ENCODE measurements at regions not wholly inside any gene's neighbourhood (a gene's known extent, or its start where the extent isn't known, plus 50 kb on each side); places are given as distances from the start of the nearest gene placed in this dataset.
A peak's percentile ranks its signal among the peaks of the same experiment; 100 is the strongest.

DNA sequence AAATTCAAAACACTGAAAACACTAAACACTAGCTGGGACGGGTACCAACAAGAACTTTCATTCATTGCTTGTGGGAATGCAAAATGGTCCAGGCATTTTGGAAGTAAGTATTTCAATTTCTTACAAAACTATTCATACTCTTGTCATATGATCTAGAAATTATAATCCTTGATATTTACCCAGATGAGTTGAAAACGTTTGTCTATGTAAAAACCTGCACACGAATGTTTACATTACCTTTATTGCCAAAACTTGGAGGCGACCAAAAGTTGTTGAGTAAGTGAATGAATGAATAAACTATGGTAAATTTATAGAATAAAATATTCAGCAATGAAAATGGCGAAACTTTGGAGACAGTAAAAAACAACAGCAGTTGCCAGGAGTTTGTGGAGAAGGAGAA lies 222.1 kb upstream of the EDIL3 start (continued):
- TF ChIP-seq TCF3 (IDR thresholded peaks at IDR 0.05; ENCODE audit: borderline replicate concordance, insufficient read depth, low read depth, low read length) (no peak), MTA2 (IDR thresholded peaks at IDR 0.05; ENCODE audit: low read depth) (no peak), SMAD5 (IDR thresholded peaks at IDR 0.05; ENCODE audit: low read depth) (no peak), ZBTB11 (CRISPR knock-in tag; IDR thresholded peaks at IDR 0.05) (no peak)

GRCh38 chr5:84605241-84605640 lies 220.6 kb upstream of the EDIL3 start:
- Histone ChIP-seq H3K36me3 (ENCODE audit: control insufficient read depth in 2 of 2, insufficient read depth in 2 of 2, low read length in 1 of 2) (no peaks in the 10 kb centered on the region), H4K20me1 (ENCODE audit: control insufficient read depth, insufficient read depth) (no peaks in the 10 kb centered on the region), H3K4me1 (ENCODE audit: control insufficient read depth, insufficient read depth, low read length) (no peaks in the 10 kb centered on the region), H3K27me3 (replicated peaks in 1 of 2; ENCODE audit: control insufficient read depth in 2 of 2, insufficient read depth in 2 of 2, low read length in 1 of 2) (no peaks in the 10 kb centered on the region), H3K4me3 (no peak overlapping the region), H2AFZ (ENCODE audit: control insufficient read depth, low read depth, low read length) (no peak overlapping the region), H3K9ac (ENCODE audit: control insufficient read depth, insufficient read depth, low read length) (no peak overlapping the region), H3K27ac (ENCODE audit: control insufficient read depth, insufficient read depth) (no peak overlapping the region), H3K9me3 (replicated peaks; ENCODE audit: control insufficient read depth, insufficient read depth, low read length) (no peaks in the 10 kb centered on the region), H3K79me2 (ENCODE audit: control insufficient read depth, insufficient read depth, low read length) (no peaks in the 10 kb centered on the region), H3K4me2 (ENCODE audit: control insufficient read depth, insufficient read depth) (no peak overlapping the region)
- in situ Hi-C loops (cut with MboI): no loop called here
- TF ChIP-seq SIN3A (IDR thresholded peaks at IDR 0.05; ENCODE audit: low read depth, low read length) (no peak), IKZF2 (IDR thresholded peaks at IDR 0.05) (0 out of 4 replicates have a peak, but pooled peaks of 1 of the 2 experiments have one; percentile 4)
- TF ChIP-seq, protein P1, sequence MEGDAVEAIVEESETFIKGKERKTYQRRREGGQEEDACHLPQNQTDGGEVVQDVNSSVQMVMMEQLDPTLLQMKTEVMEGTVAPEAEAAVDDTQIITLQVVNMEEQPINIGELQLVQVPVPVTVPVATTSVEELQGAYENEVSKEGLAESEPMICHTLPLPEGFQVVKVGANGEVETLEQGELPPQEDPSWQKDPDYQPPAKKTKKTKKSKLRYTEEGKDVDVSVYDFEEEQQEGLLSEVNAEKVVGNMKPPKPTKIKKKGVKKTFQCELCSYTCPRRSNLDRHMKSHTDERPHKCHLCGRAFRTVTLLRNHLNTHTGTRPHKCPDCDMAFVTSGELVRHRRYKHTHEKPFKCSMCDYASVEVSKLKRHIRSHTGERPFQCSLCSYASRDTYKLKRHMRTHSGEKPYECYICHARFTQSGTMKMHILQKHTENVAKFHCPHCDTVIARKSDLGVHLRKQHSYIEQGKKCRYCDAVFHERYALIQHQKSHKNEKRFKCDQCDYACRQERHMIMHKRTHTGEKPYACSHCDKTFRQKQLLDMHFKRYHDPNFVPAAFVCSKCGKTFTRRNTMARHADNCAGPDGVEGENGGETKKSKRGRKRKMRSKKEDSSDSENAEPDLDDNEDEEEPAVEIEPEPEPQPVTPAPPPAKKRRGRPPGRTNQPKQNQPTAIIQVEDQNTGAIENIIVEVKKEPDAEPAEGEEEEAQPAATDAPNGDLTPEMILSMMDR (IDR thresholded peaks at IDR 0.05 in 2 of 3, conservative IDR thresholded peaks at IDR 0.05 in 1 of 3; ENCODE audit: control insufficient read depth in 2 of 3, extremely low read depth in 1 of 3, insufficient read depth in 1 of 3, low read depth in 3 of 3, low read length in 3 of 3): no peak
- ChIA-PET SMC1A (ENCODE audit: uncharacterized antibody, unreplicated experiment) (no interaction called here), POLR2A (interaction anchor here (0.6 kb wide), 1 partner anchor 208 kb away, joined by 4 read pairs; no protein-coding TSS in a partner anchor), RAD21 (ENCODE audit: unreplicated experiment) (no interaction called here), CTCF (no interaction called here)
- no peak for FAIRE-seq
- no peak for DNase-seq (ENCODE audit: low read depth, low spot score)
- intact Hi-C loops (cut with micrococcal nuclease; ENCODE audit: unreplicated experiment): no loop called here
- no TSS peak for BruUV-seq (replicated peaks)
- 73% methylated on average over 3 of the region's 3 CpGs for WGBS (ENCODE audit: insufficient coverage, insufficient replicate concordance, low lambda C conversion rate, missing lambda C conversion rate)
- ATAC-seq: no peak
